T-helper 17 cell (primary cell): ENCODE measurements at regions not wholly inside any gene's neighbourhood (a gene's known extent, or its start where the extent isn't known, plus 50 kb on each side); places are given as distances from the start of the nearest gene placed in this dataset.

ENCODE experiments used
- ATAC-seq: fragments of 150-1000 bp; cut with Tn5 transposase; 2 replicates; pipeline ENCODE4 v1.10.0; 2021; ENCODE audit warnings: mild to moderate bottlenecking, moderate library complexity
- DNase-seq, 3 donors: peaks; one replicate each; pipeline versions ENCODE4 v3.0.0 to v3.0.0-alpha.2; 2020 to 2021
- H3K9me3 ChIP-seq: one replicate; pipeline ENCODE4 v1.7.0; 2013; ENCODE audit warnings: low read length, mild to moderate bottlenecking; ENCODE audit not compliant: control insufficient read depth, poor library complexity, severe bottlenecking
- H3K27ac Mint-ChIP-seq: one replicate; pipeline ENCODE4 v1.8.0; 2022; ENCODE audit warnings: mild to moderate bottlenecking, moderate library complexity, mixed read lengths
- H3K27me3 Mint-ChIP-seq: one replicate; pipeline ENCODE4 v1.8.0; 2022; ENCODE audit warnings: mixed read lengths
- H3K36me3 Mint-ChIP-seq: one replicate; pipeline ENCODE4 v1.8.0; 2022; ENCODE audit warnings: low read depth, mixed read lengths
- H3K4me1 Mint-ChIP-seq: one replicate; pipeline ENCODE4 v1.8.0; 2022; ENCODE audit warnings: mild to moderate bottlenecking, mixed read lengths
- H3K4me3 Mint-ChIP-seq: one replicate; pipeline ENCODE4 v1.8.0; 2022; ENCODE audit warnings: mild to moderate bottlenecking, moderate library complexity, mixed read lengths

DNA sequence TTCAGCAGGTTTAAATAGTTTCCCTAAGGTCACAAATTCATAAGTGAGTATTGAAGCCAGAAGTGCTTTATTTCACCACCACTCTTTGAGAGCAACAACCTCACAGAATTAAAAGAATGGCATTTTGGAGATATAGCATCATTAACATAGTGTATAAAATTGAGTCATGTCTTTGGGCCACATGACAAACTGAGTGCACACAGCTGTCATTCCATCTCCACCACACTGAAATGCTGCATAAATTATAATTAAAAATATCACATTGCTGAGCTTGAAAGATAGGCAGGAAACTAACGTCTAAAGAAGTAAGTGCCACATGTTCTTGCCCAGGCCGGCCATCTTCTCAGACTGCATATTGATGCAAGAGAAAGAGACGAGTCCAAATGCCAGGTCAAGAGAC, 897.9 kb upstream of the CNTNAP5 start:
- H3K27me3 Mint-ChIP-seq: no peaks in the 10 kb centered on the region
- H3K4me1 Mint-ChIP-seq: no peaks in the 10 kb centered on the region
- no peaks in the 10 kb centered on the region for H3K36me3 Mint-ChIP-seq
- no peak overlapping the region for H3K4me3 Mint-ChIP-seq
- no peak for DNase-seq
- H3K27ac Mint-ChIP-seq: no peak overlapping the region
- peaks cover 3% of the 10 kb centered on the region for H3K9me3 ChIP-seq
- ATAC-seq: no peak

DNA sequence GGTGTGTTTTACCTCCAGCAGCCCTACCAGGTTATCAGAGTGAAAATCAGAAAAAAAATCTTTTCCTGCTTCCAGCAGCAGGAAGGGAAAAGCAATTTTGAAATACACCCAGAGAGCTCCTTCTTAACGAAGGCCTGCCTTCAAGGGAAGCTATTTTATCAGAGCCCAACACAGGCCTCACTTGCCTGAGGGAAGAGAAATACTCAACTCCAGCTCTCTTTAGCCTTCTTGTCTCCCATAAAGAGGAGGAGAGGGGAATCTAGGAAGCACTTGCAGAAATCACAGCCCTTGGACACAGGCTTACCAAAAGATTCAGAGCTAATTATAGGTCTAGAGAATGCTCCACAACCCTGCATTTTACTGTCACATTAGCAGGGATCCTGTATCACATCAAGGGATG, 896.1 kb upstream of the CNTNAP5 start:
- no peak overlapping the region for H3K27ac Mint-ChIP-seq
- no peaks in the 10 kb centered on the region for H3K36me3 Mint-ChIP-seq
- H3K9me3 ChIP-seq: peaks cover 3% of the 10 kb centered on the region
- no peaks in the 10 kb centered on the region for H3K4me1 Mint-ChIP-seq
- no peaks in the 10 kb centered on the region for H3K27me3 Mint-ChIP-seq
- DNase-seq (no peak), ATAC-seq (no peak)
- H3K4me3 Mint-ChIP-seq: no peak overlapping the region

DNA sequence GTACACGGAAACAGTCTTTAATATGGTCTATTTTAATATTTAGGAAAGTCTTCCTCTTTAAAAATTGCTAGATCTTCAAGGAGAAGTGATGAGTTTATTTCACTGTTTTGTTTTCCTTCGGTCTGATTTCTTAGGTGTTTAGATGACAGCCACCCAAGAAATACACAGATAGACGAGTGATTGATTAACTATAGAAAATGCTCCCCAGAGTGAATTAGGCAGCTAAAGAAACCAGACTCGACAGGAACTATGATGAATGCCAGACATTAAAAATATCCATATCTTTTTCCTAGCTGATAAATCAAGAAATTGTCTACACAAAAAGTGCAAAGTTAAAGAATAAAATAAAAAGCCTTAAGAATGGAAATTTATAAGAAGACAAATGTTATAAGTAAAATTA, 888.7 kb upstream of the CNTNAP5 start:
- ATAC-seq (no peak), DNase-seq (no peak)
- H3K9me3 ChIP-seq: no peaks in the 10 kb centered on the region
- H3K27ac Mint-ChIP-seq: no peak overlapping the region
- H3K27me3 Mint-ChIP-seq: no peaks in the 10 kb centered on the region
- H3K4me1 Mint-ChIP-seq: no peaks in the 10 kb centered on the region
- no peak overlapping the region for H3K4me3 Mint-ChIP-seq
- H3K36me3 Mint-ChIP-seq: no peaks in the 10 kb centered on the region

DNA sequence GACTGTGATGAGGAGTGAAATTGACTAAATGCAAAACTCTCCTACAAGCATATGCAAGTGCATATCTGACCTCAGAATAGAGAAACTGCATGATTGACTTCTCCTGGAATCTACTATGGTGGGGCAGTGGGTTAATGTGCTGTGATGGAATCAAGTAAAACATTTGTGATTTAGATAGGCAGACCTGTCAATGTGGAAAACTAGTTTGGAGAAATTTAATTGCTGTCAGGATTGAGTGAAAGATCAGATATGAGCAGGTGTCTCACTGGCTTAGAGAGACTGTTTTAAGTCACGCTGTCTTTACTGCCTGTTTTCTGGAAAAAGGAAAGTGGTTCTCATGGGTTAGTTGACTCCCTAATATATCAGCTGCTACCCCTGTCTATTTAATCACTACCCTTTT, 881.0 kb upstream of the CNTNAP5 start:
- no peaks in the 10 kb centered on the region for H3K27me3 Mint-ChIP-seq
- no peaks in the 10 kb centered on the region for H3K4me1 Mint-ChIP-seq
- no peak overlapping the region for H3K27ac Mint-ChIP-seq
- DNase-seq (no peak), ATAC-seq (no peak)
- no peak overlapping the region for H3K4me3 Mint-ChIP-seq
- no peaks in the 10 kb centered on the region for H3K36me3 Mint-ChIP-seq
- peaks cover 3% of the 10 kb centered on the region for H3K9me3 ChIP-seq

DNA sequence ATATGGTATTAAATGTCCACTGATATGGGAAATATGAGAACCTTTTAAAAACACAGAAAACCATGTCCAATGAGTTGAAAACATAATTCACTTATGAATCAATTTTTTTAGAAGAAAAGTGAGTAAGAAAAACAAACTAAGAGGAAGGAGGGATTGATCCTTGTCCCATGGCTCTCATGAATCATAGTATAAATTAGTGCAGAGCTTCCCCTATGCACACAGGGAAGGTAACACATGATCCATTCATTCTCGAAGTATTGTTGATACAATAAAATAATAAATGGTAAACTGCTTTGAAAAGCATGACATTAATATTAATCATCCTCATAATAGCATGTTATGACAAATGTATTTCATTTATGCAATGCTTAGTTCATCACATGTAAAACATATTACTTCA, 872.0 kb upstream of the CNTNAP5 start:
- Mint-ChIP-seq H3K27ac (no peak overlapping the region), H3K4me3 (no peak overlapping the region), H3K4me1 (no peaks in the 10 kb centered on the region), H3K27me3 (no peaks in the 10 kb centered on the region), H3K36me3 (no peaks in the 10 kb centered on the region)
- no peaks in the 10 kb centered on the region for H3K9me3 ChIP-seq
- DNase-seq (no peak), ATAC-seq (no peak)

DNA sequence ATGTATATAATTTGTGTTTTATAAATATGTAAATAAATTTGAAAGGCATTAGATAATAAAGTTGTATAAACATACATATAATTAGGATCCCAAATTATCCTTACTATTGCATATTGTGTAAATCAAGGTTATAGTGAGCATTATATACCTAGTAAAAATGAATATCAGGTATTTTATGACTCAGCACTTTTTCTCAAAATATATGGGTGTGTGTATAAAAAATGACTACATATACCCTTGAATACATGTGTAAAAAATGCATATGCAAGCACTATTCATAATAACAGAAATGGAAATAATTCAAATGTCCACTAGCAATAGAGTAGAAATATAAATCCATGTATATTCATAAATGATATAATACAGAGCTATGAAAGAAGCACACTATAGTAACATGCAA, 870.9 kb upstream of the CNTNAP5 start:
- H3K36me3 Mint-ChIP-seq: no peaks in the 10 kb centered on the region
- H3K27ac Mint-ChIP-seq: no peak overlapping the region
- H3K27me3 Mint-ChIP-seq: no peaks in the 10 kb centered on the region

GRCh38 chr2:123157016-123157415, 868.1 kb upstream of the CNTNAP5 start:
- no peaks in the 10 kb centered on the region for H3K36me3 Mint-ChIP-seq
- no peak overlapping the region for H3K4me3 Mint-ChIP-seq
- H3K27me3 Mint-ChIP-seq: no peaks in the 10 kb centered on the region
- no peak overlapping the region for H3K27ac Mint-ChIP-seq
- no peaks in the 10 kb centered on the region for H3K9me3 ChIP-seq
- ATAC-seq (no peak), DNase-seq (no peak)
- no peaks in the 10 kb centered on the region for H3K4me1 Mint-ChIP-seq

More for the DNA sequence above, 870.9 kb upstream of the CNTNAP5 start:
- H3K9me3 ChIP-seq: no peaks in the 10 kb centered on the region
- Mint-ChIP-seq H3K4me3 (no peak overlapping the region), H3K4me1 (no peaks in the 10 kb centered on the region)
- no peak for DNase-seq
- no peak for ATAC-seq

- no peak for DNase-seq
- H3K4me3 Mint-ChIP-seq: no peak overlapping the region
- H3K27ac Mint-ChIP-seq: no peak overlapping the region
- no peaks in the 10 kb centered on the region for H3K9me3 ChIP-seq
- no peaks in the 10 kb centered on the region for H3K4me1 Mint-ChIP-seq
- ATAC-seq: no peak
- no peaks in the 10 kb centered on the region for H3K27me3 Mint-ChIP-seq
- no peaks in the 10 kb centered on the region for H3K36me3 Mint-ChIP-seq
Measured at GRCh38 chr2:123162400-123163016, 862.6 kb upstream of the CNTNAP5 start.

DNA sequence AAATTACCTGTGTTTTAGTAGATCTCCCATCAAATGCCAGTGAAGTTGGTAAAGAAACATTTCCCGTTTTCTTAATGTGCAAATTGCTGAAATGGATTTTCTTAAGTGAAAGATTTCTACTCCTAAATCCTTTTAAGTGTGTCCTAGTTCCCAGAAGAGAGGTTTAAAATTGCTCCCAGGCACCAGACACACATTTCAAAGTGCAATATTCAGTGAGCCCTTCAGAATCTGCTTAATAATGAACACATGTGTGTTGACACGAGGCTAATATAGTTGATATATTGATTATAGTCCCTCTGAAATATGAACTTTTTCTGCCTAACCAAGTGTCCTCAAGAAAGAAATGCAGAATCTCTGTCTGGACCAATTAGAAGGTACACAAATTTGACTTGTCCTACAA, 861.7 kb upstream of the CNTNAP5 start:
- H3K27me3 Mint-ChIP-seq: no peaks in the 10 kb centered on the region
- H3K4me3 Mint-ChIP-seq: no peak overlapping the region
- DNase-seq: no peak
- no peaks in the 10 kb centered on the region for H3K4me1 Mint-ChIP-seq
- no peak for ATAC-seq
- H3K36me3 Mint-ChIP-seq: no peaks in the 10 kb centered on the region
- H3K27ac Mint-ChIP-seq: no peak overlapping the region
- no peaks in the 10 kb centered on the region for H3K9me3 ChIP-seq

GRCh38 chr2:123164216-123164615, 860.9 kb upstream of the CNTNAP5 start:
- DNase-seq: no peak
- Mint-ChIP-seq H3K4me1 (no peaks in the 10 kb centered on the region), H3K36me3 (no peaks in the 10 kb centered on the region), H3K27ac (no peak overlapping the region), H3K4me3 (no peak overlapping the region), H3K27me3 (no peaks in the 10 kb centered on the region)
- ATAC-seq: no peak
- H3K9me3 ChIP-seq: no peaks in the 10 kb centered on the region

DNA sequence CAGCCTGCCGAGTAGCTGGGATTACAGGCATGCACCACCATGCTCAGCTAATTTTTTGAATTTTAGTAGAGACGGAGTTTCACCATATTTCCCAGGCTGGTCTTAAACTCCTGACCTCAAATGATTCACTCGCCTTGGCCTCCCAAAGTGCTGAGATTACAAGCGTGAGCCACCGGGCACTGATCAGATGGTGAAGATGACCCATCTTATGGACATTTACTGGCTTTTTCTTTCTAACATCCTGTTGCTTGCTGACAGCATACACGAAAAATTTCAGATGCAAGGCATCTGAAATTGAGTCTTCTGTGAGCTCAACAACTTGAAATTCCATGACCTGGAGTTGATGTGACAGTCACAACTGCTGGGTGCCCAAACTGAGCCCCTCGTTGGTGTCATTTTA, 859.5 kb upstream of the CNTNAP5 start:
- no peak for ATAC-seq
- H3K27ac Mint-ChIP-seq: no peak overlapping the region

GRCh38 chr2:123179526-123179925, 845.6 kb upstream of the CNTNAP5 start:
- Mint-ChIP-seq H3K27me3 (no peaks in the 10 kb centered on the region), H3K27ac (no peak overlapping the region), H3K4me3 (no peak overlapping the region), H3K4me1 (no peaks in the 10 kb centered on the region), H3K36me3 (no peaks in the 10 kb centered on the region)
- ATAC-seq (no peak), DNase-seq (no peak)
- no peaks in the 10 kb centered on the region for H3K9me3 ChIP-seq

More for the DNA sequence above, 859.5 kb upstream of the CNTNAP5 start:
- DNase-seq: no peak
- H3K4me3 Mint-ChIP-seq: no peak overlapping the region
- H3K36me3 Mint-ChIP-seq: no peaks in the 10 kb centered on the region
- no peaks in the 10 kb centered on the region for H3K27me3 Mint-ChIP-seq
- H3K4me1 Mint-ChIP-seq: no peaks in the 10 kb centered on the region
- H3K9me3 ChIP-seq: no peaks in the 10 kb centered on the region

- DNase-seq: no peak
- H3K4me3 Mint-ChIP-seq: no peak overlapping the region
- H3K9me3 ChIP-seq: no peaks in the 10 kb centered on the region
- H3K36me3 Mint-ChIP-seq: no peaks in the 10 kb centered on the region
- no peak overlapping the region for H3K27ac Mint-ChIP-seq
- H3K4me1 Mint-ChIP-seq: no peaks in the 10 kb centered on the region
- no peak for ATAC-seq
- H3K27me3 Mint-ChIP-seq: no peaks in the 10 kb centered on the region
Measured at GRCh38 chr2:123195957-123196356, 829.1 kb upstream of the CNTNAP5 start.

- Mint-ChIP-seq H3K4me1 (no peaks in the 10 kb centered on the region), H3K4me3 (no peak overlapping the region), H3K36me3 (no peaks in the 10 kb centered on the region), H3K27ac (no peak overlapping the region), H3K27me3 (no peaks in the 10 kb centered on the region)
- no peaks in the 10 kb centered on the region for H3K9me3 ChIP-seq
- no peak for DNase-seq
- ATAC-seq: no peak
Measured at GRCh38 chr2:123200035-123200434, 825.1 kb upstream of the CNTNAP5 start.
